PC-9 (cell line): ENCODE measurements at regions not wholly inside any gene's neighbourhood (a gene's known extent, or its start where the extent isn't known, plus 50 kb on each side); places are given as distances from the start of the nearest gene placed in this dataset.
"Not testable (repeated sequence)": the region's sequence is repeated elsewhere in the genome, so short reads cannot be mapped to it uniquely, and the experiment has no call there.

Experiments
- BruUV-seq: library from RNA; stranded (reverse); fragments of 400-500 nt; replicated peaks from 2 replicates; lab custom pipeline; 2021; lab: Mats Ljungman, UMichigan
- CTCF ChIA-PET: fragments of 300-600 bp; sonication (Branson Sonifier 250); formaldehyde crosslinking; loops from one replicate; lab custom pipeline; 2022; ENCODE audit warnings: antibody characterized with exemption; lab: Charles Lee
- POLR2A ChIA-PET: fragments of 300-600 bp; sonication (Branson Sonifier 250); formaldehyde crosslinking; loops from one replicate; lab custom pipeline; 2022; ENCODE audit warnings: antibody characterized with exemption; ENCODE audit not compliant: unreplicated experiment; lab: Charles Lee
- DNase-seq, 2 experiments: peaks; one replicate each; pipeline versions ENCODE4 v3.0.0 to v3.0.0-alpha.2; 2015 to 2022; ENCODE audit warnings: mixed read lengths in 1 of 2
- H2AFZ ChIP-seq: fragments of 200-600 bp; sonication (generic); 2 replicates; pipeline ENCODE4 v1.8.1; 2017; ENCODE audit warnings: antibody characterized with exemption
- H3F3A ChIP-seq: fragments of 200-600 bp; sonication (generic); 2 replicates; pipeline ENCODE4 v1.8.1; 2017; ENCODE audit warnings: antibody characterized with exemption, mild to moderate bottlenecking, low read depth; ENCODE audit not compliant: insufficient read depth
- H3K27ac ChIP-seq: fragments of 200-600 bp; sonication (generic); 2 replicates; pipeline ENCODE4 v1.6.1; 2016; ENCODE audit warnings: mixed run types
- H3K27me3 ChIP-seq: fragments of 200-600 bp; sonication (generic); 2 replicates; pipeline ENCODE4 v1.6.1; 2016; ENCODE audit warnings: low read depth, mixed run types; ENCODE audit not compliant: insufficient read depth
- H3K36me3 ChIP-seq: fragments of 200-600 bp; sonication (generic); 2 replicates; pipeline ENCODE4 v1.6.1; 2016; ENCODE audit warnings: low read depth, mixed run types
- H3K4me1 ChIP-seq: fragments of 200-600 bp; sonication (generic); replicated peaks from 2 replicates; pipeline ENCODE4 v1.6.1; 2016; ENCODE audit warnings: mixed run types; ENCODE audit not compliant: insufficient read depth
- H3K4me2 ChIP-seq: fragments of 200-600 bp; sonication (generic); 2 replicates; pipeline ENCODE4 v1.6.1; 2017; ENCODE audit warnings: mixed run types
- H3K4me3 ChIP-seq: fragments of 200-600 bp; sonication (generic); 2 replicates; pipeline ENCODE4 v1.6.1; 2016; ENCODE audit warnings: mixed run types
- H3K79me2 ChIP-seq: fragments of 200-600 bp; sonication (generic); 2 replicates; pipeline ENCODE4 v1.6.1; 2017; ENCODE audit warnings: low read depth, mixed run types
- H3K9me2 ChIP-seq: fragments of 200-600 bp; sonication (generic); 2 replicates; pipeline ENCODE4 v1.8.1; 2017; ENCODE audit warnings: mild to moderate bottlenecking; ENCODE audit not compliant: insufficient read depth
- H3K9me3 ChIP-seq: fragments of 200-600 bp; sonication (generic); 2 replicates; pipeline ENCODE4 v1.8.1; 2016; ENCODE audit warnings: low read depth; ENCODE audit not compliant: insufficient read depth
- H4K20me1 ChIP-seq: fragments of 200-600 bp; sonication (generic); 2 replicates; pipeline ENCODE4 v1.8.1; 2017; ENCODE audit not compliant: insufficient read depth
- CTCF ChIP-seq: fragments of 200-600 bp; sonication (generic); conservative IDR thresholded peaks from 2 replicates; pipeline ENCODE4 v1.6.1; 2017; ENCODE audit warnings: mixed run types, antibody characterized with exemption, mild to moderate bottlenecking, moderate library complexity
- EZH2 ChIP-seq: fragments of 200-600 bp; sonication (generic); IDR thresholded peaks from 2 replicates; pipeline ENCODE4 v1.8.0; 2017; ENCODE audit warnings: antibody characterized with exemption, low read depth
- intact Hi-C: fragments of 100-400 bp; cut with micrococcal nuclease; formaldehyde crosslinking; loops from one replicate; pipeline ENCODE4 v1.10.0; 2022; ENCODE audit not compliant: unreplicated experiment

GRCh38 chr2:210966330-210966729 lies 409.9 kb downstream of the CPS1 start:
- H3K4me3 ChIP-seq = no peak overlapping the region
- H3K36me3 ChIP-seq = no peaks in the 10 kb centered on the region
- H3K9me2 ChIP-seq = no peaks in the 10 kb centered on the region
- H3K79me2 ChIP-seq = no peaks in the 10 kb centered on the region
- H3K4me2 ChIP-seq = no peak overlapping the region
- no peak for DNase-seq
- no peaks in the 10 kb centered on the region for H4K20me1 ChIP-seq
- POLR2A ChIA-PET = no interaction called here
- no peaks in the 10 kb centered on the region for H3F3A ChIP-seq
- H3K9me3 ChIP-seq = no peaks in the 10 kb centered on the region
- H3K27ac ChIP-seq = no peak overlapping the region
- H3K4me1 ChIP-seq = no peaks in the 10 kb centered on the region
- intact Hi-C loops = no loop called here
- no TSS peak for BruUV-seq
- no peaks in the 10 kb centered on the region for H3K27me3 ChIP-seq
- CTCF ChIA-PET = no interaction called here
- H2AFZ ChIP-seq = no peak overlapping the region
- TF ChIP-seq CTCF = no peak
- no peak for TF ChIP-seq EZH2

- no peak overlapping the region for H3K4me2 ChIP-seq
- H2AFZ ChIP-seq = no peak overlapping the region
- no peaks in the 10 kb centered on the region for H3K4me1 ChIP-seq
- no peaks in the 10 kb centered on the region for H4K20me1 ChIP-seq
- H3K27ac ChIP-seq = no peak overlapping the region
- no TSS peak for BruUV-seq
- no peak for TF ChIP-seq EZH2
- no peak for TF ChIP-seq CTCF
- H3K9me2 ChIP-seq = no peaks in the 10 kb centered on the region
- no peaks in the 10 kb centered on the region for H3K79me2 ChIP-seq
- H3F3A ChIP-seq = no peaks in the 10 kb centered on the region
- no peaks in the 10 kb centered on the region for H3K9me3 ChIP-seq
- no peak overlapping the region for H3K4me3 ChIP-seq
- ChIA-PET POLR2A (no interaction called here), CTCF (no interaction called here)
- no peak for DNase-seq
- no peaks in the 10 kb centered on the region for H3K27me3 ChIP-seq
- intact Hi-C loops = no loop called here
- H3K36me3 ChIP-seq = no peaks in the 10 kb centered on the region
Observed at GRCh38 chr2:210971431-210971830, 415.0 kb downstream of the CPS1 start.

GRCh38 chr2:210986806-210987205 lies 430.4 kb downstream of the CPS1 start:
- H3K27ac ChIP-seq, BruUV-seq, intact Hi-C loops: not testable (repeated sequence)

GRCh38 chr2:210991107-210991506 lies 434.7 kb downstream of the CPS1 start:
- Histone ChIP-seq H3K27ac (no peak overlapping the region), H3K36me3 (no peaks in the 10 kb centered on the region), H3F3A (no peaks in the 10 kb centered on the region), H3K9me3 (no peaks in the 10 kb centered on the region), H2AFZ (no peak overlapping the region), H3K4me2 (no peak overlapping the region), H3K9me2 (no peaks in the 10 kb centered on the region), H4K20me1 (no peaks in the 10 kb centered on the region), H3K79me2 (no peaks in the 10 kb centered on the region), H3K4me3 (no peak overlapping the region), H3K4me1 (no peaks in the 10 kb centered on the region), H3K27me3 (no peaks in the 10 kb centered on the region)
- intact Hi-C loops = no loop called here
- CTCF ChIA-PET = no interaction called here
- no TSS peak for BruUV-seq
- POLR2A ChIA-PET = no interaction called here
- TF ChIP-seq EZH2 = no peak
- no peak for DNase-seq

More at GRCh38 chr2:210986806-210987205, 430.4 kb downstream of the CPS1 start:
- DNase-seq, H4K20me1 ChIP-seq, H3K4me2 ChIP-seq, H3K79me2 ChIP-seq, H3F3A ChIP-seq, H3K9me2 ChIP-seq, H3K27me3 ChIP-seq, H3K9me3 ChIP-seq, CTCF ChIA-PET, POLR2A ChIA-PET, H3K36me3 ChIP-seq, H3K4me3 ChIP-seq, H2AFZ ChIP-seq, H3K4me1 ChIP-seq: not testable (repeated sequence)
